Right lobe of liver (tissue), 4 donors: ENCODE measurements at regions not wholly inside any gene's neighbourhood (a gene's known extent, or its start where the extent isn't known, plus 50 kb on each side); places are given as distances from the start of the nearest gene placed in this dataset.

Experiments used
- POLR2A ChIP-seq: fragments of 450-650 bp; IDR thresholded peaks from one replicate; pipeline ENCODE4 v1.6.1; 2017; ENCODE audit warnings: antibody characterized with exemption, mild to moderate bottlenecking
- TF ChIP-seq, protein P1 (sequence below), 4 donors: fragments of 200-600 bp in 3 of 4; fragments of 450-650 bp in 1 of 4; IDR thresholded peaks; one replicate each; pipeline versions ENCODE4 v1.5.1 to v1.8.0; 2016 to 2022; ENCODE audit warnings: antibody characterized with exemption in 4 of 4, mild to moderate bottlenecking in 2 of 4
- donor health status: DM: no; HTN: no; CAD: no.
- donor health status: DM: no; HTN: no; CAD: no.
- donor health status: DM: no; HTN: yes; CAD: no.

DNA sequence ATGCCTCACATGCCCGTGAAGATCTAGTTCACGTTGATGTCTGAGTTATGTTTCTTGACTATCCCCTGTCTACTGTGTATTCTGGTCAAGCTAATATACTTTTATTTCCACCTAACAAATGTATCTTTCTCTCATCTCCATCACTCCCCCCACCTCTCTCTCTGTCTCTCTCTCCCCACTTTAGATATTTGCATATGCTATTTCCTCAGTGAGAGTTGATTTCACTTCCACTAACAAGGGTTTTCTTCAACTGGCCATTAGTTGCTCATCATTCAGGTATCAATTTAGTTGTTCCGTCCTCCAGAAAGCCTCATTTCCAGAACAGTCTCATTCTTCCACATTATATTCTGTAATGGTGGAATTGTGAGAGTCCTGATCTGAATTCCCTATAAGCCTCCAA is 1777.8 kb upstream of the TENM3 start:
- TF ChIP-seq, protein P1, sequence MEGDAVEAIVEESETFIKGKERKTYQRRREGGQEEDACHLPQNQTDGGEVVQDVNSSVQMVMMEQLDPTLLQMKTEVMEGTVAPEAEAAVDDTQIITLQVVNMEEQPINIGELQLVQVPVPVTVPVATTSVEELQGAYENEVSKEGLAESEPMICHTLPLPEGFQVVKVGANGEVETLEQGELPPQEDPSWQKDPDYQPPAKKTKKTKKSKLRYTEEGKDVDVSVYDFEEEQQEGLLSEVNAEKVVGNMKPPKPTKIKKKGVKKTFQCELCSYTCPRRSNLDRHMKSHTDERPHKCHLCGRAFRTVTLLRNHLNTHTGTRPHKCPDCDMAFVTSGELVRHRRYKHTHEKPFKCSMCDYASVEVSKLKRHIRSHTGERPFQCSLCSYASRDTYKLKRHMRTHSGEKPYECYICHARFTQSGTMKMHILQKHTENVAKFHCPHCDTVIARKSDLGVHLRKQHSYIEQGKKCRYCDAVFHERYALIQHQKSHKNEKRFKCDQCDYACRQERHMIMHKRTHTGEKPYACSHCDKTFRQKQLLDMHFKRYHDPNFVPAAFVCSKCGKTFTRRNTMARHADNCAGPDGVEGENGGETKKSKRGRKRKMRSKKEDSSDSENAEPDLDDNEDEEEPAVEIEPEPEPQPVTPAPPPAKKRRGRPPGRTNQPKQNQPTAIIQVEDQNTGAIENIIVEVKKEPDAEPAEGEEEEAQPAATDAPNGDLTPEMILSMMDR (IDR thresholded peaks at IDR 0.05): no peak
- no peak for TF ChIP-seq POLR2A
